ENCODE measurements at regions not wholly inside any gene's neighbourhood (a gene's known extent, or its start where the extent isn't known, plus 50 kb on each side); places are given as distances from the start of the nearest gene placed in this dataset.

DNA sequence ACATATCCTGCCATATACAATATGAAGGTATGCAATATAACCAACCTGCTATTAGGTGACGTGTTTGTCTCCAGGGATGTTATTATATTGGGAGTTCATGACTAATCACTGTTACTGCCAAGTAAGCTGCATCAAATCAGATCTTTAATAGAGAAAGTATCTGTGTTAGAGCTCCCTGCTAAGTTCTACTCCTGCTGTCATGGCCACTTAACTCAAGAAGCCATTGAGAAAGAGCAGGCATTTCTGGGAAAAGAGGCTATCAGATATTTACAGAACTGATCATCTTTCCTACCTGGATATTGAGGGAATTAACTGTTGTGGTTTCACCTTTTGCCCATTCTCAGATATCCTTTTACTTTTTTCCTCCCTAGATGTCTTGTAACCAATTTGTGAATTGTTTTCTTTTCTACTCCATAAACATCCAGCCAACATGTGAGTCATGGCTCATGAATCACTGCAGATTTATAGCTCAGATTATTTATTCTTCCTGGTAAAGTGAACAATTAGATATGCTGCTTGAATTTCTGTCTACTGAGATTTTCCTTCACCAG is 634.8 kb upstream of the FAM174A start:
- Mint-ChIP-seq H3K27ac (no peak overlapping the region), H3K4me1 (no peaks in the 10 kb centered on the region), H3K4me3 (no peak overlapping the region), H3K27me3 (ENCODE audit: low read depth) (no peaks in the 10 kb centered on the region), H3K36me3 (ENCODE audit: insufficient read depth in 1 of 3, low read depth in 3 of 3) (no peaks in the 10 kb centered on the region), H3K9me3 (no peaks in the 10 kb centered on the region)
- no peak overlapping the region for H3K18ac ChIP-seq (ENCODE audit: insufficient read length, low read depth, low read length)
- no peak overlapping the region for H4K8ac ChIP-seq (replicated peaks; ENCODE audit: insufficient read length, low read depth, low read length)
- no peaks in the 10 kb centered on the region for H3K4me1 ChIP-seq (ENCODE audit: insufficient read depth, low read length)
- H3K4me2 ChIP-seq (ENCODE audit: insufficient read depth, insufficient read length, low read length), result no peak overlapping the region
- no peak overlapping the region for H2AK5ac ChIP-seq (ENCODE audit: insufficient read length, low read length)
- no peak overlapping the region for H2BK5ac ChIP-seq (ENCODE audit: insufficient read length, low read length)
- H3K9me3 ChIP-seq (ENCODE audit: control insufficient read depth, low read depth, low read length), result no peaks in the 10 kb centered on the region
- H2BK12ac ChIP-seq (ENCODE audit: insufficient read length, low read depth, low read length), result no peak overlapping the region
- no peaks in the 10 kb centered on the region for H3K27me3 ChIP-seq (ENCODE audit: insufficient read depth, low read length)
- DNase-seq, result no peak
- H4K5ac ChIP-seq (ENCODE audit: insufficient read length, low read depth, low read length), result no peak overlapping the region
- WGBS (ENCODE audit: extremely low coverage, insufficient read length, low lambda C conversion rate), result no CpG with 5 or more reads among the region's 1 CpG
- no peak overlapping the region for H3K9ac ChIP-seq (ENCODE audit: extremely low read depth, insufficient read length, low read length)
- no peak overlapping the region for H2BK120ac ChIP-seq (ENCODE audit: low read depth, low read length, poor library complexity, severe bottlenecking)
- no peak overlapping the region for H3T11ph ChIP-seq (ENCODE audit: low read length)
- H2BK15ac ChIP-seq (ENCODE audit: low read depth, low read length), result no peak overlapping the region
- H2AFZ ChIP-seq (ENCODE audit: low read length), result no peak overlapping the region
- no peak overlapping the region for H2BK20ac ChIP-seq (ENCODE audit: low read depth, low read length, poor library complexity, severe bottlenecking)
- no peak overlapping the region for H3K14ac ChIP-seq (ENCODE audit: insufficient read depth, low read length)
- no peaks in the 10 kb centered on the region for H4K20me1 ChIP-seq (ENCODE audit: control insufficient read depth, insufficient read depth, insufficient read length)
- H3K79me2 ChIP-seq (ENCODE audit: insufficient read depth, low read length), result no peaks in the 10 kb centered on the region
- H3K4ac ChIP-seq (ENCODE audit: low read depth, low read length), result no peak overlapping the region
- no peak overlapping the region for H3K56ac ChIP-seq (ENCODE audit: insufficient read length, low read depth, low read length)
- H3K23me2 ChIP-seq (ENCODE audit: insufficient read length, low read depth, low read length, poor library complexity, severe bottlenecking), result no peaks in the 10 kb centered on the region
- H4K91ac ChIP-seq (ENCODE audit: insufficient read length, low read depth, low read length), result no peak overlapping the region
- TF ChIP-seq, protein P1, sequence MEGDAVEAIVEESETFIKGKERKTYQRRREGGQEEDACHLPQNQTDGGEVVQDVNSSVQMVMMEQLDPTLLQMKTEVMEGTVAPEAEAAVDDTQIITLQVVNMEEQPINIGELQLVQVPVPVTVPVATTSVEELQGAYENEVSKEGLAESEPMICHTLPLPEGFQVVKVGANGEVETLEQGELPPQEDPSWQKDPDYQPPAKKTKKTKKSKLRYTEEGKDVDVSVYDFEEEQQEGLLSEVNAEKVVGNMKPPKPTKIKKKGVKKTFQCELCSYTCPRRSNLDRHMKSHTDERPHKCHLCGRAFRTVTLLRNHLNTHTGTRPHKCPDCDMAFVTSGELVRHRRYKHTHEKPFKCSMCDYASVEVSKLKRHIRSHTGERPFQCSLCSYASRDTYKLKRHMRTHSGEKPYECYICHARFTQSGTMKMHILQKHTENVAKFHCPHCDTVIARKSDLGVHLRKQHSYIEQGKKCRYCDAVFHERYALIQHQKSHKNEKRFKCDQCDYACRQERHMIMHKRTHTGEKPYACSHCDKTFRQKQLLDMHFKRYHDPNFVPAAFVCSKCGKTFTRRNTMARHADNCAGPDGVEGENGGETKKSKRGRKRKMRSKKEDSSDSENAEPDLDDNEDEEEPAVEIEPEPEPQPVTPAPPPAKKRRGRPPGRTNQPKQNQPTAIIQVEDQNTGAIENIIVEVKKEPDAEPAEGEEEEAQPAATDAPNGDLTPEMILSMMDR (conservative IDR thresholded peaks at IDR 0.05), result no peak
- no peaks in the 10 kb centered on the region for H3K79me1 ChIP-seq (ENCODE audit: insufficient read depth, low read depth, low read length, poor library complexity, severe bottlenecking)
- no peak overlapping the region for H3K27ac ChIP-seq (ENCODE audit: insufficient read length, low read depth, low read length)
- H3K23ac ChIP-seq (ENCODE audit: insufficient read length, low read depth, low read length), result no peak overlapping the region
